ACC112 (cell line): ENCODE measurements at regions not wholly inside any gene's neighbourhood (a gene's known extent, or its start where the extent isn't known, plus 50 kb on each side); places are given as distances from the start of the nearest gene placed in this dataset.

ENCODE experiments used
- H2AFZ ChIP-seq: fragments of 200-600 bp; sonication (generic); one replicate; pipeline ENCODE4 v1.6.0; 2017; ENCODE audit warnings: antibody characterized with exemption, low read length; ENCODE audit not compliant: unreplicated experiment
- H3K27ac ChIP-seq: fragments of 200-600 bp; sonication (generic); 2 replicates; pipeline ENCODE4 v1.5.1; 2014; ENCODE audit warnings: low read depth, mild to moderate bottlenecking, antibody characterized with exemption, low read length, moderate library complexity
- H3K27me3 ChIP-seq: fragments of 200-600 bp; sonication (generic); 2 replicates; pipeline ENCODE4 v1.6.1; 2014; ENCODE audit warnings: mild to moderate bottlenecking, antibody characterized with exemption, low read length, moderate library complexity, mixed read lengths; ENCODE audit not compliant: insufficient read depth
- H3K36me3 ChIP-seq: fragments of 200-600 bp; sonication (generic); 2 replicates; pipeline ENCODE4 v1.6.1; 2016; ENCODE audit warnings: mild to moderate bottlenecking, antibody characterized with exemption, low read length, moderate library complexity, mixed read lengths; ENCODE audit not compliant: insufficient read depth
- H3K4me1 ChIP-seq: fragments of 200-600 bp; sonication (generic); one replicate; pipeline ENCODE4 v1.6.1; 2016; ENCODE audit warnings: low read length, mixed read lengths; ENCODE audit not compliant: insufficient read depth, unreplicated experiment, control insufficient read depth
- H3K4me3 ChIP-seq: fragments of 200-600 bp; sonication (generic); 2 replicates; pipeline ENCODE4 v1.5.1; 2014; ENCODE audit warnings: mild to moderate bottlenecking, low read depth, low read length
- H3K79me2 ChIP-seq: fragments of 200-600 bp; sonication (generic); one replicate; pipeline ENCODE4 v1.6.0; 2016; ENCODE audit warnings: low read length; ENCODE audit not compliant: control insufficient read depth, unreplicated experiment, insufficient read depth

- no peak overlapping the region for H2AFZ ChIP-seq
- H3K36me3 ChIP-seq: no peaks in the 10 kb centered on the region
- H3K4me3 ChIP-seq: no peak overlapping the region
- H3K27me3 ChIP-seq: peaks cover 4% of the 10 kb centered on the region; the same call in 1 of the 2 replicates
- H3K79me2 ChIP-seq: no peaks in the 10 kb centered on the region
- H3K27ac ChIP-seq: no peak overlapping the region
- no peaks in the 10 kb centered on the region for H3K4me1 ChIP-seq
Observed at GRCh38 chr5:38069360-38069759, 189.0 kb upstream of the EGFLAM start.

GRCh38 chr5:38060354-38060753 lies 198.0 kb upstream of the EGFLAM start:
- no peak overlapping the region for H2AFZ ChIP-seq
- no peak overlapping the region for H3K4me3 ChIP-seq
- H3K27me3 ChIP-seq: peaks cover 8% of the 10 kb centered on the region; the same call in 1 of the 2 replicates
- no peaks in the 10 kb centered on the region for H3K79me2 ChIP-seq
- no peaks in the 10 kb centered on the region for H3K4me1 ChIP-seq
- no peaks in the 10 kb centered on the region for H3K36me3 ChIP-seq
- H3K27ac ChIP-seq: no peak overlapping the region

- Histone ChIP-seq H3K4me1 (no peaks in the 10 kb centered on the region), H3K36me3 (no peaks in the 10 kb centered on the region), H3K79me2 (no peaks in the 10 kb centered on the region), H3K27ac (no peak overlapping the region), H3K4me3 (no peak overlapping the region), H2AFZ (no peak overlapping the region), H3K27me3 (peaks cover 9% of the 10 kb centered on the region; the same call in 1 of the 2 replicates)
Observed at GRCh38 chr5:38059876-38060275, 198.5 kb upstream of the EGFLAM start.

GRCh38 chr5:38051711-38052511 lies 206.4 kb upstream of the EGFLAM start:
- Histone ChIP-seq H3K4me1 (no peaks in the 10 kb centered on the region), H3K79me2 (no peaks in the 10 kb centered on the region), H3K4me3 (no peak overlapping the region), H3K27ac (no peak overlapping the region), H2AFZ (no peak overlapping the region), H3K36me3 (no peaks in the 10 kb centered on the region), H3K27me3 (peaks cover 10% of the 10 kb centered on the region; the same call in 1 of the 2 replicates)

GRCh38 chr5:38048400-38048799 lies 208.6 kb upstream of the GDNF start:
- no peaks in the 10 kb centered on the region for H3K4me1 ChIP-seq
- H2AFZ ChIP-seq: no peak overlapping the region
- no peak overlapping the region for H3K4me3 ChIP-seq
- no peaks in the 10 kb centered on the region for H3K79me2 ChIP-seq
- no peaks in the 10 kb centered on the region for H3K36me3 ChIP-seq
- peaks cover 6% of the 10 kb centered on the region for H3K27me3 ChIP-seq
- no peak overlapping the region for H3K27ac ChIP-seq

- no peak overlapping the region for H2AFZ ChIP-seq
- H3K27me3 ChIP-seq: peaks cover 12% of the 10 kb centered on the region
- no peaks in the 10 kb centered on the region for H3K79me2 ChIP-seq
- H3K36me3 ChIP-seq: no peaks in the 10 kb centered on the region
- no peak overlapping the region for H3K27ac ChIP-seq
- no peaks in the 10 kb centered on the region for H3K4me1 ChIP-seq
- H3K4me3 ChIP-seq: no peak overlapping the region
Observed at GRCh38 chr5:38046103-38046502, 206.3 kb upstream of the GDNF start.

GRCh38 chr5:38045446-38045845 lies 205.6 kb upstream of the GDNF start:
- no peak overlapping the region for H3K27ac ChIP-seq
- no peak overlapping the region for H3K4me3 ChIP-seq
- H3K36me3 ChIP-seq: no peaks in the 10 kb centered on the region
- no peaks in the 10 kb centered on the region for H3K79me2 ChIP-seq
- H3K4me1 ChIP-seq: no peaks in the 10 kb centered on the region
- no peak overlapping the region for H2AFZ ChIP-seq
- H3K27me3 ChIP-seq: peaks cover 12% of the 10 kb centered on the region

GRCh38 chr5:38039826-38040225 lies 200.0 kb upstream of the GDNF start:
- Histone ChIP-seq H3K27me3 (peaks cover 40% of the 10 kb centered on the region), H3K4me3 (no peak overlapping the region), H2AFZ (no peak overlapping the region), H3K36me3 (no peaks in the 10 kb centered on the region), H3K4me1 (no peaks in the 10 kb centered on the region), H3K79me2 (no peaks in the 10 kb centered on the region), H3K27ac (no peak overlapping the region)

GRCh38 chr5:38039091-38039490 lies 199.2 kb upstream of the GDNF start:
- Histone ChIP-seq H3K27me3 (peaks cover 41% of the 10 kb centered on the region), H3K4me3 (no peak overlapping the region), H3K27ac (no peak overlapping the region), H3K36me3 (no peaks in the 10 kb centered on the region), H3K79me2 (no peaks in the 10 kb centered on the region), H3K4me1 (no peaks in the 10 kb centered on the region), H2AFZ (no peak overlapping the region)

- Histone ChIP-seq H3K4me3 (no peak overlapping the region), H3K79me2 (no peaks in the 10 kb centered on the region), H2AFZ (no peak overlapping the region), H3K27me3 (peaks cover 38% of the 10 kb centered on the region), H3K4me1 (no peaks in the 10 kb centered on the region), H3K36me3 (no peaks in the 10 kb centered on the region), H3K27ac (no peak overlapping the region)
Observed at GRCh38 chr5:38036765-38037164, 196.9 kb upstream of the GDNF start.

GRCh38 chr5:38032149-38032548 lies 192.3 kb upstream of the GDNF start:
- Histone ChIP-seq H3K27ac (no peak overlapping the region), H2AFZ (no peak overlapping the region), H3K36me3 (no peaks in the 10 kb centered on the region), H3K79me2 (no peaks in the 10 kb centered on the region), H3K4me1 (no peaks in the 10 kb centered on the region), H3K27me3 (peaks cover 37% of the 10 kb centered on the region; the same call in 1 of the 2 replicates), H3K4me3 (no peak overlapping the region)
